B cell (primary cell): ENCODE measurements at regions not wholly inside any gene's neighbourhood (a gene's known extent, or its start where the extent isn't known, plus 50 kb on each side); places are given as distances from the start of the nearest gene placed in this dataset.

Source experiments
- ATAC-seq: fragments of 200-7000 bp; cut with Tn5 transposase; one replicate; pipeline ENCODE4 v1.10.0; 2021; ENCODE audit warnings: low read depth, mild to moderate bottlenecking, moderate number of reproducible peaks, moderate library complexity
- CTCF ChIA-PET: fragments of 350-600 bp; sonication (Branson Sonifier 250); formaldehyde crosslinking; loops from one replicate; lab custom pipeline; 2021; ENCODE audit warnings: antibody characterized with exemption, inconsistent platforms; lab: Charles Lee
- POLR2A ChIA-PET: fragments of 350-600 bp; sonication (Branson Sonifier 250); formaldehyde crosslinking; loops from one replicate; lab custom pipeline; 2021; ENCODE audit warnings: antibody characterized with exemption; lab: Charles Lee
- DNase-seq: peaks from one replicate; pipeline ENCODE4 v3.0.0; 2013
- H2AFZ ChIP-seq: 2 replicates; pipeline ENCODE4 v1.6.1; 2012; ENCODE audit warnings: mild to moderate bottlenecking, low read depth, low read length; ENCODE audit not compliant: insufficient read depth, poor library complexity, severe bottlenecking
- H3K27ac ChIP-seq, 2 donors: 1 replicate in 1 of 2; 2 replicates in 1 of 2; pipeline ENCODE4 v1.5.1; 2012 to 2013; ENCODE audit warnings: low read length in 2 of 2, mild to moderate bottlenecking in 2 of 2, moderate library complexity in 1 of 2
- H3K27me3 ChIP-seq, 4 experiments: fragments of 200-600 bp in 1 of 4; sonication (generic) in 1 of 4; replicated peaks in 1 of 4; 1 replicate in 2 of 4; 2 replicates in 2 of 4; pipeline versions ENCODE4 v1.6.1 to v1.7.0; 2013 to 2016; ENCODE audit warnings: low read length in 3 of 4, mild to moderate bottlenecking in 2 of 4, mixed read lengths in 1 of 4, moderate library complexity in 1 of 4; ENCODE audit not compliant: insufficient read depth in 4 of 4, control insufficient read depth in 3 of 4; ENCODE audit errors: control extremely low read depth in 1 of 4
- H3K36me3 ChIP-seq, 2 experiments: replicated peaks in 1 of 2; 1 replicate in 1 of 2; 2 replicates in 1 of 2; pipeline versions ENCODE4 v1.6.1 to v1.7.1; 2013; ENCODE audit warnings: low read length in 1 of 2; ENCODE audit not compliant: insufficient read depth in 2 of 2, control insufficient read depth in 1 of 2; ENCODE audit errors: control extremely low read depth in 1 of 2, extremely low read depth in 1 of 2
- H3K4me1 ChIP-seq, 2 donors: fragments of 200-600 bp in 1 of 2; sonication (generic) in 1 of 2; 1 replicate in 1 of 2; 2 replicates in 1 of 2; pipeline versions ENCODE4 v1.5.1 to v1.6.1; 2013 to 2017; ENCODE audit warnings: low read length in 2 of 2; ENCODE audit not compliant: control insufficient read depth in 2 of 2, insufficient read depth in 2 of 2
- H3K4me2 ChIP-seq: replicated peaks from 2 replicates; pipeline ENCODE3; 2012; ENCODE audit warnings: mild to moderate bottlenecking, low read depth, low read length; ENCODE audit not compliant: poor library complexity, severe bottlenecking
- H3K4me3 ChIP-seq, 5 experiments: fragments of 200-600 bp in 1 of 5; sonication (generic) in 1 of 5; 1 replicate in 3 of 5; 2 replicates in 2 of 5; pipeline versions ENCODE4 v1.5.1 to v1.7.0; 2011 to 2016; ENCODE audit warnings: low read length in 4 of 5, mild to moderate bottlenecking in 4 of 5, low read depth in 2 of 5, control low read depth in 1 of 5, moderate library complexity in 1 of 5; ENCODE audit not compliant: insufficient read depth in 1 of 5; ENCODE audit errors: control extremely low read depth in 1 of 5, extremely low read depth in 1 of 5
- H3K79me2 ChIP-seq: fragments of 200-600 bp; sonication (generic); one replicate; pipeline ENCODE4 v1.6.0; 2016; ENCODE audit warnings: low read length; ENCODE audit not compliant: control insufficient read depth, insufficient read depth
- H3K9ac ChIP-seq: fragments of 200-600 bp; sonication (generic); 2 replicates; pipeline ENCODE4 v1.6.1; 2017; ENCODE audit warnings: mild to moderate bottlenecking, low read length, moderate library complexity
- H3K9me3 ChIP-seq, 3 donors: one replicate each; pipeline versions ENCODE4 v1.6.1 to v1.7.1; 2013; ENCODE audit warnings: low read length in 2 of 3; ENCODE audit not compliant: control insufficient read depth in 2 of 3, insufficient read depth in 1 of 3; ENCODE audit errors: control extremely low read depth in 1 of 3
- H4K20me1 ChIP-seq: 2 replicates; pipeline ENCODE4 v1.6.0; 2012; ENCODE audit warnings: mild to moderate bottlenecking, low read length; ENCODE audit not compliant: insufficient read depth, control insufficient read depth, poor library complexity, severe bottlenecking
- H3K27ac Mint-ChIP-seq: one replicate; pipeline ENCODE4 v1.8.0; 2021; ENCODE audit warnings: mixed read lengths
- H3K27me3 Mint-ChIP-seq: one replicate; pipeline ENCODE4 v1.8.0; 2021; ENCODE audit warnings: mixed read lengths
- H3K4me1 Mint-ChIP-seq: one replicate; pipeline ENCODE4 v1.8.0; 2021; ENCODE audit warnings: mixed read lengths
- H3K4me3 Mint-ChIP-seq: one replicate; pipeline ENCODE4 v1.8.0; 2021; ENCODE audit warnings: mixed read lengths
- H3K9me3 Mint-ChIP-seq: one replicate; pipeline ENCODE4 v1.8.0; 2022; ENCODE audit warnings: mixed read lengths; ENCODE audit not compliant: insufficient read depth
- CTCF ChIP-seq: fragments of 200-600 bp; IDR thresholded peaks from one replicate; pipeline ENCODE4 v1.8.0; 2022; ENCODE audit warnings: antibody characterized with exemption, mild to moderate bottlenecking
- EZH2 ChIP-seq: IDR thresholded peaks from 2 replicates; pipeline ENCODE4 v1.6.1; 2012; ENCODE audit warnings: borderline replicate concordance, low read depth, mild to moderate bottlenecking, moderate library complexity, low read length; ENCODE audit not compliant: insufficient read depth, poor library complexity, severe bottlenecking
- WGBS: methylation state at CpG from one replicate; pipeline ENCODE4 v1.1.5; 2013; ENCODE audit warnings: missing lambda C conversion rate; ENCODE audit not compliant: insufficient coverage; 5-methylcytosine and 5-hydroxymethylcytosine counted together
- intact Hi-C: fragments of 100-400 bp; cut with micrococcal nuclease; formaldehyde crosslinking; loops from one replicate; pipeline ENCODE4 v1.10.0; 2022

DNA sequence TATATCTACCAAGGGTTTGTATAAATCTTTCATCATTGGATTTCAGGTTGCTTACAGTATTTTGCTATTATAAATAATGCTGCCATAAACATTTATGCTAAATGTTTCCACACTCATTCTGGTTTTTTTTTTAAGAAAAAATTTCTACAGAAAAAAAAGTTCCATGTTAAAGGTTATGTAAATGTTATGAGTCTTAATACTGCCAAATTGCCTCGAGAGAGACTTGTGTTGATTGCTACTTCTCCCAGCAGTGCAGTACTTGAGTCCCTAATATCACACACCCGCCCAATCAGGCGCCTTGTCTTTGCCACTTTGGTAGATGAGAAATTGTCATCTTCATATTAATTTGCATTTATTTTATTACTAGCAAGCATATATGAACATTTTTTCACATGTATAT is 96.7 kb upstream of the TMEM26 start:
- CTCF ChIA-PET = no interaction called here
- no peak for TF ChIP-seq EZH2
- no peak for TF ChIP-seq CTCF
- Histone ChIP-seq H3K4me3 (no peak overlapping the region), H3K79me2 (no peaks in the 10 kb centered on the region), H3K9me3 (no peaks in the 10 kb centered on the region), H3K4me1 (no peaks in the 10 kb centered on the region), H2AFZ (no peak overlapping the region), H4K20me1 (no peaks in the 10 kb centered on the region), H3K27ac (no peak overlapping the region), H3K27me3 (no peaks in the 10 kb centered on the region), H3K9ac (no peak overlapping the region), H3K36me3 (no peaks in the 10 kb centered on the region), H3K4me2 (no peak overlapping the region)
- intact Hi-C loops = no loop called here
- POLR2A ChIA-PET = no interaction called here
- no peak for DNase-seq
- no peak for ATAC-seq
- Mint-ChIP-seq H3K4me1 (no peaks in the 10 kb centered on the region), H3K27ac (no peak overlapping the region), H3K4me3 (no peak overlapping the region), H3K9me3 (peaks cover 2% of the 10 kb centered on the region), H3K27me3 (peaks cover 10% of the 10 kb centered on the region)
- no CpG with 5 or more reads among the region's 3 CpGs for WGBS

- Histone ChIP-seq H3K27ac (no peak overlapping the region), H4K20me1 (no peaks in the 10 kb centered on the region), H3K27me3 (no peaks in the 10 kb centered on the region), H3K4me2 (no peak overlapping the region), H3K36me3 (no peaks in the 10 kb centered on the region), H3K9me3 (no peaks in the 10 kb centered on the region), H3K79me2 (no peaks in the 10 kb centered on the region), H2AFZ (no peak overlapping the region), H3K9ac (no peak overlapping the region), H3K4me3 (no peak overlapping the region), H3K4me1 (no peaks in the 10 kb centered on the region)
- Mint-ChIP-seq H3K4me3 (no peak overlapping the region), H3K4me1 (no peaks in the 10 kb centered on the region), H3K9me3 (peaks cover 2% of the 10 kb centered on the region), H3K27me3 (peaks cover 10% of the 10 kb centered on the region), H3K27ac (no peak overlapping the region)
- DNase-seq = no peak
- ATAC-seq = no peak
- ChIA-PET POLR2A (no interaction called here), CTCF (no interaction called here)
- intact Hi-C loops = no loop called here
- 82% methylated on average over 4 of the region's 4 CpGs for WGBS
- TF ChIP-seq EZH2 (no peak), CTCF (no peak)
Measured at GRCh38 chr10:61548364-61548763, 95.2 kb upstream of the TMEM26 start.
